ENCODE measurements at regions not wholly inside any gene's neighbourhood (a gene's known extent, or its start where the extent isn't known, plus 50 kb on each side); places are given as distances from the start of the nearest gene placed in this dataset.

GRCh38 chrX:87813566-87813965 lies 296.0 kb downstream of the KLHL4 start:
- intact Hi-C loops (cut with DNase I) = no loop called here
- no peak overlapping the region for H3K27ac ChIP-seq

GRCh38 chrX:87846956-87847355 lies 329.4 kb downstream of the KLHL4 start:
- Histone ChIP-seq H3K27me3 (no peaks in the 10 kb centered on the region), H3K9me3 (peaks cover 0 to 4% of the 10 kb centered on the region in 2 donors), H3K4me3 (no peak overlapping the region), H3K36me3 (no peaks in the 10 kb centered on the region), H3K27ac (no peak overlapping the region), H3K4me1 (no peaks in the 10 kb centered on the region)
- no peak for DNase-seq (ENCODE audit: low spot score in 2 of 2)
- intact Hi-C loops (cut with DNase I) = no loop called here
- TF ChIP-seq CTCF (IDR thresholded peaks at IDR 0.05) = no peak

More at GRCh38 chrX:87813566-87813965, 296.0 kb downstream of the KLHL4 start:
- Histone ChIP-seq H3K36me3 (no peaks in the 10 kb centered on the region), H3K27me3 (no peaks in the 10 kb centered on the region), H3K9me3 (no peaks in the 10 kb centered on the region), H3K4me3 (no peak overlapping the region), H3K4me1 (no peaks in the 10 kb centered on the region)
- no peak for DNase-seq (ENCODE audit: low spot score in 2 of 2)
- no peak for TF ChIP-seq CTCF (IDR thresholded peaks at IDR 0.05)

GRCh38 chrX:87873347-87873941 lies 355.8 kb downstream of the KLHL4 start:
- no peaks in the 10 kb centered on the region for H3K4me1 ChIP-seq
- no peaks in the 10 kb centered on the region for H3K36me3 ChIP-seq
- H3K27ac ChIP-seq = no peak overlapping the region
- no peaks in the 10 kb centered on the region for H3K27me3 ChIP-seq
- no peak overlapping the region for H3K4me3 ChIP-seq
- no peak for TF ChIP-seq CTCF (IDR thresholded peaks at IDR 0.05)
- intact Hi-C loops (cut with DNase I) = no loop called here
- DNase-seq (ENCODE audit: low spot score in 2 of 2) = no peak
- H3K9me3 ChIP-seq = no peaks in the 10 kb centered on the region

- Histone ChIP-seq H3K27ac (no peak overlapping the region), H3K9me3 (no peaks in the 10 kb centered on the region), H3K36me3 (no peaks in the 10 kb centered on the region), H3K4me3 (no peak overlapping the region), H3K4me1 (no peaks in the 10 kb centered on the region), H3K27me3 (no peaks in the 10 kb centered on the region)
- TF ChIP-seq CTCF (IDR thresholded peaks at IDR 0.05) = no peak
- intact Hi-C loops (cut with DNase I) = no loop called here
- no peak for DNase-seq (ENCODE audit: low spot score in 2 of 2)
Observed at GRCh38 chrX:87874043-87874442, 356.4 kb downstream of the KLHL4 start.

- DNase-seq (ENCODE audit: low spot score in 2 of 2) = no peak
- Histone ChIP-seq H3K27ac (no peak overlapping the region), H3K27me3 (no peaks in the 10 kb centered on the region), H3K9me3 (no peaks in the 10 kb centered on the region), H3K4me1 (no peaks in the 10 kb centered on the region), H3K36me3 (no peaks in the 10 kb centered on the region), H3K4me3 (no peak overlapping the region)
- intact Hi-C loops (cut with DNase I) = no loop called here
- TF ChIP-seq CTCF (IDR thresholded peaks at IDR 0.05) = no peak
Observed at GRCh38 chrX:87878926-87879325, 361.3 kb downstream of the KLHL4 start.

GRCh38 chrX:87890437-87890836 lies 372.8 kb downstream of the KLHL4 start:
- no peak for DNase-seq (ENCODE audit: low spot score in 2 of 2)
- Histone ChIP-seq H3K27ac (no peak overlapping the region), H3K9me3 (no peaks in the 10 kb centered on the region), H3K27me3 (no peaks in the 10 kb centered on the region), H3K4me3 (no peak overlapping the region), H3K36me3 (no peaks in the 10 kb centered on the region), H3K4me1 (no peaks in the 10 kb centered on the region)
- intact Hi-C loops (cut with DNase I) = no loop called here
- TF ChIP-seq CTCF (IDR thresholded peaks at IDR 0.05) = no peak
